Activated CD4-positive, alpha-beta T cell treated with anti-CD3 and anti-CD28 coated beads, Interleukin-10, Interleukin-2, amounts not matched to agents 100 ng/mL and 50 ng/mL, durations not matched to agents 16 hours and 8 hours (primary cell): ENCODE measurements at regions not wholly inside any gene's neighbourhood (a gene's known extent, or its start where the extent isn't known, plus 50 kb on each side); places are given as distances from the start of the nearest gene placed in this dataset.

ENCODE experiments used
- DNase-seq: peaks from one replicate; pipeline ENCODE4 v3.0.0-alpha.2; 2020

DNA sequence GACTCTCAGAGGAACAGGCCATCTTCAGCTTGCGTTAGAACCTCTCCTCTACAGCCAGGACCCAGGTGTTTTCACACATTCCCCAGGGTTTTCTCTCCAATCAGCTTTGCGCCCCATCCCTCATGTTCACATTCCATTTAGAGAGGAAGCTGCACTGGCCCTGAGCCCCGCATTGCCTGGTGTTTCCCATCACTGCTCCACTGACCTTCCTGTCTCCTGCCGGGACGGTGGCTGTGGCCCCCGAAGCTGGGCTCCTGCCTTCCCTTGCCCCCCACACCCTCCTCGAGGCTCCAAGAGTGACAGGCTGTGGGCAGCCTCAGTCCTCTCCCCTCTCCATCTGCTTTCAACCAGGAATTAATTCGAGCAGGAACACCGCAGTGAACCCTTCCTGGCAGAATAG lies 357.3 kb downstream of the THBS2 start:
- no peak for DNase-seq

DNA sequence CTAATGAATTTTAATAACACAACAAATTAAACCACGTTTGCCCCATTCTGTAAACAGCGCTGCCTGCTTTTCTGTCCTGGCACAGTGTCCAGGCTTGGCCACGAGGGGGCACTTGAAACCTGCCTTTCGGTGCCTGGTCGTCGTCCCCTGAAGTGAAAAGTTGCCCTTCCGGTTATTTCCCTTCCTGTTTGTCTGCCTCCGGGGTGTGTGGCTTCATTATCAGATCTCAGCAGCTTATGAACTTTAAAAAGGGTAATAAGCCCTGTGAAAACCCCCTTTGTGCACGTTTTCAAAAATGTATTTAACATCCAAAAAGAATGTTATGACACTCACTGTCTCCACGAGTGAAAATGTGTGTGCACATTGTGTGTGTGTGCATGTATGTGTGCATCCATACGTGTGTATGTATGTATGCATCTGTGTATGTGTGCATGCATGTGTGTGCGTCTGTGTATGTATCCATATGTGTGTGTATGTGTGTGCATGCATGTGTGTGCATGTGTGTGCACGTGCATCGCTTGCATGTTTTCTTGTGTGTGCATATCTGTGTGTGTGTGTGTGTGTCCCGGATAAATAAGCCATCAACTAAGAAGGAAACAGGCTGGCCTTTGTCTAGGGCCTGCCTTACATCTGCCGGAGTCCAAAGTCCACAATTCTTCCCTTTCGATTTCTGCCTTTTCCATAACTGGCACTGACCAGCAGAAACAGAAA lies 358.4 kb downstream of the THBS2 start:
- peak; percentile 83 for DNase-seq

DNA sequence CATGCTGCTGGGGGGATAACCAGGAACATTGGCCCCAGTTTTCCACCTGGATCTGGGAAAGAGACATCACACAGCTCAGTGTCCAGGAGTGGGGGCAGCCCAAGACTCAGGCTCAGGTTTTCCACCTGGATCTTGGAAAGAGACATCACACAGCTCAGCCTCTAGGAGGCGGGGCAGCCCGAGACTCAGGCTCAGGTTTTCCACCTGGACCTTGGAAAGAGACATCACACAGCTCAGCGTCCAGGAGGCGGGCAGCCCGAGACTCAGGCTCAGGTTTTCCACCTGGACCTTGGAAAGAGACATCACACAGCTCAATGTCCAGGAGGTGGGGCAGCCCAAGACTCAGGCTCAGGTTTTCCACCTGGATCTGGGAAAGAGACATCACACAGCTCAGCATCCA lies 361.6 kb downstream of the THBS2 start:
- DNase-seq = no peak

DNA sequence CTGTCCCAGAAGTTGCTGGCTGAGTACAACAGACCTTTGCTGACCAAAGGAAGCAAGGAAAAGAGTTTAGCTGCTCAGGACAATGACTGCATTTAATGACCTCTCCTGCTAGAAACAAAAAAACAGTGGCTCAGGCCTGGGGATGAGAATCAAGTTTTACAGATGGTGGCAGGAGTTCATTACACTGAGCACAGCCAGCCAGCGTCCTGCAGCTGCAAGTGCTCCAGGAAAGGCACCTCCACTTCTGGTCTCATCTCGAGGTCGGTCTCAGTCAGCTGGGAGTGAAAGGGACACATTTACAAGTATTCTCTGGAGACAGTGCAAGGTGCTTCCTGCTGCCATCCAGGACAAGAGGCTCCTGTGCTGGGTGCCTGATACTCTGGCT lies 362.7 kb downstream of the THBS2 start:
- DNase-seq = no peak

DNA sequence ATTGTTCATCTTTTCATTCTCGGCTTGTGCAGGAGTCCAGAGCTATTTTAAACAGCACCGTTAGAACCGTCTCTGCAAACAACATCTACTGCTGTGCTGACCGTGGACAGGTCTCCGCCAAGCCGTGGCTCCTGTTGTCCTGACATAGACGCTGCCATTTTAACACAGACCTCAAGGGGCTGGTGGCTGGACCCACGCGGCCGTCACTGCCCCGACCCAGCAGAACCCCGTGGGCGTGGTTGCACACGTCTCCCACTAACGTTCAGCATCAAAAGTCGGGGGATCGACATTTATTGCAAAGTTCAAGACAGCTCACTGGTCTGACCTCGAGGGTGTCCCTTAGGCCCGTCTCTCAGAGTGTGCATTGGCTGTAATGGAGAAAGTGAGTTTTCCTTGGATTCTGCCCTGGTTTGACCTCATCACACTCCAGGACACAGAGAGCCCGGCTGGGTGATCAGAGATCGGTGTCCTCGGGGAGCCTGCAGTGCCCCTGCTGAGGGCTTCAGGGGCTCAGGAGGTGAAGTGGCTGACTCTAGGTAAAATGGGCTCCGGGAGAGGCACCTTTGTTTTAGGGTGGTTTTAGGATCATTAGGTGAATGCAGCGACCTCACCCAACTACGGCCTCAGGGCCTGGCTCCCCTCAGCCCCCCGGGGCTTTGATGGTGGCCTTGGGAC lies 363.2 kb downstream of the THBS2 start:
- DNase-seq = no peak

GRCh38 chr6:168888786-168889345 lies 364.8 kb downstream of the THBS2 start:
- DNase-seq = no peak

DNA sequence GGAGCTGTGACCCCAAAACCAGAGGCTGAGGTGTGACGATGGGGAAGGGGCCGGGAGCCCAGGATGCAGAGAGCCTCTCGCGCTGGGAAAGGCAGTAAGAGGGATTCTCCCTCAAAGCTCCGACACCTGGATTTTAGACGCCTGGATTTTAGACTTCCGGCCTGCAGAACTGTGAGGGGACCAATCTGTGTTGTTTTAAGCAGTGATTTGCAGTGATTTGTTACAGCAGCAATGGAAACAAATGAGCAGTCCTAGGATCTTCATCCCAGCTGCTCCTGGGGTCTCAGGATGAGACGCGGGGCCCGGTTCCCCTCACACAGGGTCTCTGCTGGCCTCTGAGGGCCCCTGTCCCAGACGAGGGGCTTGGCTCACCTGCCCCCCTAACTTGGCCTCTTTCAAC lies 365.5 kb downstream of the THBS2 start:
- DNase-seq = no peak

DNA sequence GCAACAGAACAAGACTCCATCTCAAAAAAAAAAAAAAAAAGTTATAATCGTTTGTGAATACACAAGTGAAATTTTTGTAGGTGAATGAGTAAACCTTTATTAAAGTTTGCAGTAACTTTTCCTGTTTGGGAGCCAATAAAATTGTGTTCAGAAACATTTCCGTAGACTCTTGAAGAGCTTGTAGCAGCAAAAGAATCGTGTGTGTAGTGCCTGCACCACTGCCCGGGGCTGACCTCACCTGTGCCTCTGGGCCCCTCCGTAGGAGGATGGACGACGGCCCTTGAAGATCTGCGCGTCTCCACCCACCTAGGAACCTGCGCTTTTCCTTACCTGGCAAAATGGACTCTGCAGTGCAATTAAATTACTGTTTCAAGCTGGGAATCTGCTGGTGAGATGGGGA lies 366.0 kb downstream of the THBS2 start:
- no peak for DNase-seq

GRCh38 chr6:168886964-168887363 lies 366.7 kb downstream of the THBS2 start:
- DNase-seq = no peak

GRCh38 chr6:168885751-168886742 lies 367.6 kb downstream of the THBS2 start:
- DNase-seq = no peak

GRCh38 chr6:168885196-168885595 lies 368.4 kb downstream of the THBS2 start:
- DNase-seq = no peak

GRCh38 chr6:168884646-168885086 lies 369.0 kb downstream of the THBS2 start:
- peak; percentile 74 for DNase-seq

DNA sequence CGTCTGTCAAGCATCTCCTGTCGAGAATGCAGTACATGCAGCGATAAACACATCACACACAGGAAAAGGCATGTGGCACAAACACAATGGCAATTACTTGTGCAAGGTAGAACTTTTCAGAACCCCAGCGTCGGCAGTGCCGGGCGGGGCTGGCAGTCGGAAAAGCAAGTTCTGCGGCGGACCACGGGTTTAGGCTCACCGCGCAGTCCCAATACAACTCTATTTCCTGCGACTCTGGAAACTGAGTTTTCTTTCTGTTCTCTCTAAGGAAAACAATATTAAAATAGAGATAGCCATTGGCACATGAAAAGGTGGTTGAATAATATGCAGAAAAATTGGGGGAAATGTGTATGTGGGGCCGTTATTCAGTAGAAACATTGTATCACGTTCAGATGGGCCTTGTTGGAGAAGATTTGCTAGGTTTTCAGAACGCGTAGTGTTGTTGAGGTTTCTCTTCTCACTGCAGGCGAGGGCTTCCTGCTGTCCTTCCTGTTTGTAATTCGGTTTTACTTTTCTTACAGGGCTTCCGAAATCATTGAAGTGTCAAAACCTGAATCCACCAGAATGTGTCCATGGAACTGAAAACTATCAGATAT lies 369.5 kb downstream of the THBS2 start:
- no peak for DNase-seq

DNA sequence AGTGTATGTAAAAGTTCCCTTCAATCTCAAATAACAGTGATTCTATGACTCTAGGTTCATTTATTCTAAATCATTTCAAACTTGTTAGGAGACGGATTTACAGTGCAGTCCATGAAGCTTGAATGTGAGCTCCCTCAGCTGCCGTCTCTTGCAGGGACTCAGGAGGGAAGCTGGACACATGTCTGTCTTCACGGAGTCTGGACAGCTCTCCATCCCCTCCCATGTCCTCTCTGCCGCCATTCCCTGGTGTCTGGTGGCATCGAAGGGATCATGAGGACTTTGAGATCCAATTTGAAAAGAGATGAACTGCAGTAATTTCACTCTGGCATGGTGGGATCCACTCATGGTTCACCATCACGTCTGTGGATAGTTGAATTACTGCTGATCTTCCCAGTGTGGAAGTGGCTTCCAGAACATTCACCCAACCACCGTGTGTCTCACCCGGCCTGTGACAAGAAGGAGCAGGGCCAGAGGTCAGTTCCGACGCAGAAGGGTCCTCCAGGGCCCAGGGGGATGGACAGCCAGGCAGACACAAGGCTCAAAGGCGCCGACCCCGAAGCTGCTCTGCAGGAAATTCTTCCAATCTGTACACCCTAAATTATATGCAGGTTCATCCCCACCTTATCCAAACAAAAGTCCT lies 370.1 kb downstream of the THBS2 start:
- DNase-seq = no peak

GRCh38 chr6:168880271-168880670 lies 373.4 kb downstream of the THBS2 start:
- DNase-seq = no peak

- DNase-seq = no peak
Measured at GRCh38 chr6:168877821-168878282, 375.8 kb downstream of the THBS2 start.

GRCh38 chr6:168876956-168877355 lies 376.7 kb downstream of the THBS2 start:
- DNase-seq = no peak

GRCh38 chr6:168875811-168876576 lies 377.7 kb downstream of the THBS2 start:
- no peak for DNase-seq

- DNase-seq = no peak
Measured at GRCh38 chr6:168874637-168875036, 379.0 kb downstream of the THBS2 start.

GRCh38 chr6:168873278-168874190 lies 380.1 kb downstream of the THBS2 start:
- DNase-seq = no peak
